ENCODE measurements at regions not wholly inside any gene's neighbourhood (a gene's known extent, or its start where the extent isn't known, plus 50 kb on each side); places are given as distances from the start of the nearest gene placed in this dataset.

DNA sequence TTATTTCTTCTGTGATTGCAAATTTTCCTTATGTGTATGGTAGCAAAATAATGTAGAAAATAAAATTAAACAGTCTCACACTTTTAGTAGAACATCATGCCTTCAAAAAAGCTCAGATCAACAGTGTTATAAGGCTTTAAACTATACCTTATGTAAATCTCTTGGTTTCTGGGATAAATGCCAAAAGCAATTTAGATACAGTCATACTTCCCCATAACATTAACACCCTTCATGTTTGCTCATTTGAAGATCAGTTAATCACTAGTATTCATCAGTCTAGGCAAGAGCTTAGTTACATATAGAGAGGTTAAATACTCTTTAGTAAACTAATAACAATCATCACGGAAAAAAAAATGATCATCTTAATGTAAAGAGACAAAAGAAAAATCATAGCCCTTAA is 421.8 kb upstream of the ANO3 start:
- Histone ChIP-seq H3K9me3 (ENCODE audit: low read length) (no peaks in the 10 kb centered on the region), H3K9me2 (ENCODE audit: insufficient read depth, low read length) (no peaks in the 10 kb centered on the region), H3K4me3 (ENCODE audit: low read depth, low read length, poor library complexity, severe bottlenecking) (no peak overlapping the region), H4K20me1 (ENCODE audit: insufficient read depth, low read length) (no peaks in the 10 kb centered on the region), H3K79me2 (ENCODE audit: insufficient read depth, low read depth, low read length) (no peaks in the 10 kb centered on the region), H3K27ac (ENCODE audit: low read depth, low read length, poor library complexity, severe bottlenecking) (no peak overlapping the region), H3K4me1 (ENCODE audit: insufficient read depth, low read length, poor library complexity, severe bottlenecking) (no peaks in the 10 kb centered on the region), H3K4me2 (ENCODE audit: low read length) (no peak overlapping the region), H2AFZ (ENCODE audit: low read length) (no peak overlapping the region), H3K36me3 (ENCODE audit: insufficient read depth, low read length) (no peaks in the 10 kb centered on the region)
- POLR2A ChIA-PET: no interaction called here
- BruUV-seq (replicated peaks): no TSS peak
- CTCF ChIA-PET (ENCODE audit: unreplicated experiment): no interaction called here
- TF ChIP-seq EZH2phosphoT487 (IDR thresholded peaks at IDR 0.05; ENCODE audit: borderline replicate concordance, low read depth, low read length): no peak
- TF ChIP-seq, protein P1, sequence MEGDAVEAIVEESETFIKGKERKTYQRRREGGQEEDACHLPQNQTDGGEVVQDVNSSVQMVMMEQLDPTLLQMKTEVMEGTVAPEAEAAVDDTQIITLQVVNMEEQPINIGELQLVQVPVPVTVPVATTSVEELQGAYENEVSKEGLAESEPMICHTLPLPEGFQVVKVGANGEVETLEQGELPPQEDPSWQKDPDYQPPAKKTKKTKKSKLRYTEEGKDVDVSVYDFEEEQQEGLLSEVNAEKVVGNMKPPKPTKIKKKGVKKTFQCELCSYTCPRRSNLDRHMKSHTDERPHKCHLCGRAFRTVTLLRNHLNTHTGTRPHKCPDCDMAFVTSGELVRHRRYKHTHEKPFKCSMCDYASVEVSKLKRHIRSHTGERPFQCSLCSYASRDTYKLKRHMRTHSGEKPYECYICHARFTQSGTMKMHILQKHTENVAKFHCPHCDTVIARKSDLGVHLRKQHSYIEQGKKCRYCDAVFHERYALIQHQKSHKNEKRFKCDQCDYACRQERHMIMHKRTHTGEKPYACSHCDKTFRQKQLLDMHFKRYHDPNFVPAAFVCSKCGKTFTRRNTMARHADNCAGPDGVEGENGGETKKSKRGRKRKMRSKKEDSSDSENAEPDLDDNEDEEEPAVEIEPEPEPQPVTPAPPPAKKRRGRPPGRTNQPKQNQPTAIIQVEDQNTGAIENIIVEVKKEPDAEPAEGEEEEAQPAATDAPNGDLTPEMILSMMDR (conservative IDR thresholded peaks at IDR 0.05; ENCODE audit: low read length): no peak
- intact Hi-C loops (cut with micrococcal nuclease; ENCODE audit: unreplicated experiment): no loop called here
- no peak for DNase-seq (ENCODE audit: low spot score)

DNA sequence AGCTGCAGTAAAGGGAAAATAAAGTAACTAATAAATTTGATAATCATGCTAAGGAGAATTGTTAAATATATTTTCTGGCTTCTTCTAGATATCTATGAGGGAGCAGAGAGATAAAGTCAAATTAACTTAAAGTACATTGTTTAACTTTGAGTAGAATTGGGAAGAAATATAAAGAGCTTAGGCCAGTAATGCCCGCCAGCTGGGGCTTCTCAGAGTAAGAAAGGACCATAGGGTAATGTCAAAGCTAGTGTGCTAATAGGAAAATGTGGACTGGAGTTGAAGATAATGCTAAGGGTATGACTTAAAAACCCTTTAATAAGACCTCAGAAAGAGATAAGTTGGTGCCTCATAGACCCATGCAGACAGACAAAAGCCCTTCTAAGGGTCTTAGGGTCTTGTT is 411.6 kb upstream of the ANO3 start:
- BruUV-seq (replicated peaks): no TSS peak
- intact Hi-C loops (cut with micrococcal nuclease; ENCODE audit: unreplicated experiment): no loop called here
- H3K79me2 ChIP-seq (ENCODE audit: insufficient read depth, low read depth, low read length): no peaks in the 10 kb centered on the region
- ChIA-PET POLR2A (no interaction called here), CTCF (ENCODE audit: unreplicated experiment) (no interaction called here)
- no peaks in the 10 kb centered on the region for H3K9me3 ChIP-seq (ENCODE audit: low read length)
- H3K9me2 ChIP-seq (ENCODE audit: insufficient read depth, low read length): no peaks in the 10 kb centered on the region
- TF ChIP-seq, protein P1 (conservative IDR thresholded peaks at IDR 0.05; ENCODE audit: low read length): no peak
- TF ChIP-seq EZH2phosphoT487 (IDR thresholded peaks at IDR 0.05; ENCODE audit: borderline replicate concordance, low read depth, low read length): no peak
- no peak overlapping the region for H3K27ac ChIP-seq (ENCODE audit: low read depth, low read length, poor library complexity, severe bottlenecking)
- H3K36me3 ChIP-seq (ENCODE audit: insufficient read depth, low read length): no peaks in the 10 kb centered on the region
- H2AFZ ChIP-seq (ENCODE audit: low read length): no peak overlapping the region
- no peak overlapping the region for H3K4me3 ChIP-seq (ENCODE audit: low read depth, low read length, poor library complexity, severe bottlenecking)
- no peaks in the 10 kb centered on the region for H4K20me1 ChIP-seq (ENCODE audit: insufficient read depth, low read length)
- DNase-seq (ENCODE audit: low spot score): no peak
- H3K4me1 ChIP-seq (ENCODE audit: insufficient read depth, low read length, poor library complexity, severe bottlenecking): no peaks in the 10 kb centered on the region
- no peak overlapping the region for H3K4me2 ChIP-seq (ENCODE audit: low read length)

DNA sequence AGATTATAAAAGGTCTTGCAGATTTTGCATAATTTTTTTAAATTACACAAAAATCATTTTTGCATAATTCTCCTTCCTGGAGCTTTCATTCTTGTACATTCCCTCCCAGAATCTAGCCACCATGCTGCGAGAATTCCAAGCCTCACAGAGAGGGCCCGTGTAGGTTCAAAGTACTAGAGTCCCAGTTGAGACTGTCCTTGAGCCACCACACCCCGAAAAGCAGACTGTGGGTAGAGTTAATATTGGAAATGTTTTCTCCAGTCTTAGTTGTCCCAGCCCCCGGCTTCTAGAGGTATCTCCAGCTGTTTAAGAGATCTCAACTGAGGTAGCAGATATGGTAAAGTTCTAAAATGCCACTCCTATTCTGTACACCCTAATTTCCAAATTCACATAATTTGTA is 407.3 kb upstream of the ANO3 start:
- H3K4me1 ChIP-seq (ENCODE audit: insufficient read depth, low read length, poor library complexity, severe bottlenecking): no peaks in the 10 kb centered on the region
- ChIA-PET POLR2A (interaction anchor here (0.6 to 1.4 kb wide), 3 partner anchors 15 to 52 kb away, joined by 3 to 4 read pairs (median 4); no protein-coding TSS in a partner anchor), CTCF (ENCODE audit: unreplicated experiment) (no interaction called here)
- H3K9me2 ChIP-seq (ENCODE audit: insufficient read depth, low read length): no peaks in the 10 kb centered on the region
- intact Hi-C loops (cut with micrococcal nuclease; ENCODE audit: unreplicated experiment): no loop called here
- H4K20me1 ChIP-seq (ENCODE audit: insufficient read depth, low read length): no peaks in the 10 kb centered on the region
- no peaks in the 10 kb centered on the region for H3K79me2 ChIP-seq (ENCODE audit: insufficient read depth, low read depth, low read length)
- no peak overlapping the region for H3K4me2 ChIP-seq (ENCODE audit: low read length)
- no peak overlapping the region for H3K27ac ChIP-seq (ENCODE audit: low read depth, low read length, poor library complexity, severe bottlenecking)
- DNase-seq (ENCODE audit: low spot score): no peak
- TF ChIP-seq, protein P1 (conservative IDR thresholded peaks at IDR 0.05; ENCODE audit: low read length): no peak
- no peak for TF ChIP-seq EZH2phosphoT487 (IDR thresholded peaks at IDR 0.05; ENCODE audit: borderline replicate concordance, low read depth, low read length)
- no peak overlapping the region for H3K4me3 ChIP-seq (ENCODE audit: low read depth, low read length, poor library complexity, severe bottlenecking)
- BruUV-seq (replicated peaks): no TSS peak
- H3K36me3 ChIP-seq (ENCODE audit: insufficient read depth, low read length): no peaks in the 10 kb centered on the region
- no peaks in the 10 kb centered on the region for H3K9me3 ChIP-seq (ENCODE audit: low read length)
- no peak overlapping the region for H2AFZ ChIP-seq (ENCODE audit: low read length)
